T-helper 17 cell (primary cell): ENCODE measurements at regions not wholly inside any gene's neighbourhood (a gene's known extent, or its start where the extent isn't known, plus 50 kb on each side); places are given as distances from the start of the nearest gene placed in this dataset.

Experiments
- ATAC-seq: fragments of 150-1000 bp; cut with Tn5 transposase; 2 replicates; pipeline ENCODE4 v1.10.0; 2021; ENCODE audit warnings: mild to moderate bottlenecking, moderate library complexity
- DNase-seq, 3 donors: peaks; one replicate each; pipeline versions ENCODE4 v3.0.0 to v3.0.0-alpha.2; 2020 to 2021
- H3K9me3 ChIP-seq: one replicate; pipeline ENCODE4 v1.7.0; 2013; ENCODE audit warnings: low read length, mild to moderate bottlenecking; ENCODE audit not compliant: control insufficient read depth, poor library complexity, severe bottlenecking
- H3K27ac Mint-ChIP-seq: one replicate; pipeline ENCODE4 v1.8.0; 2022; ENCODE audit warnings: mild to moderate bottlenecking, moderate library complexity, mixed read lengths
- H3K27me3 Mint-ChIP-seq: one replicate; pipeline ENCODE4 v1.8.0; 2022; ENCODE audit warnings: mixed read lengths
- H3K36me3 Mint-ChIP-seq: one replicate; pipeline ENCODE4 v1.8.0; 2022; ENCODE audit warnings: low read depth, mixed read lengths
- H3K4me1 Mint-ChIP-seq: one replicate; pipeline ENCODE4 v1.8.0; 2022; ENCODE audit warnings: mild to moderate bottlenecking, mixed read lengths
- H3K4me3 Mint-ChIP-seq: one replicate; pipeline ENCODE4 v1.8.0; 2022; ENCODE audit warnings: mild to moderate bottlenecking, moderate library complexity, mixed read lengths

DNA sequence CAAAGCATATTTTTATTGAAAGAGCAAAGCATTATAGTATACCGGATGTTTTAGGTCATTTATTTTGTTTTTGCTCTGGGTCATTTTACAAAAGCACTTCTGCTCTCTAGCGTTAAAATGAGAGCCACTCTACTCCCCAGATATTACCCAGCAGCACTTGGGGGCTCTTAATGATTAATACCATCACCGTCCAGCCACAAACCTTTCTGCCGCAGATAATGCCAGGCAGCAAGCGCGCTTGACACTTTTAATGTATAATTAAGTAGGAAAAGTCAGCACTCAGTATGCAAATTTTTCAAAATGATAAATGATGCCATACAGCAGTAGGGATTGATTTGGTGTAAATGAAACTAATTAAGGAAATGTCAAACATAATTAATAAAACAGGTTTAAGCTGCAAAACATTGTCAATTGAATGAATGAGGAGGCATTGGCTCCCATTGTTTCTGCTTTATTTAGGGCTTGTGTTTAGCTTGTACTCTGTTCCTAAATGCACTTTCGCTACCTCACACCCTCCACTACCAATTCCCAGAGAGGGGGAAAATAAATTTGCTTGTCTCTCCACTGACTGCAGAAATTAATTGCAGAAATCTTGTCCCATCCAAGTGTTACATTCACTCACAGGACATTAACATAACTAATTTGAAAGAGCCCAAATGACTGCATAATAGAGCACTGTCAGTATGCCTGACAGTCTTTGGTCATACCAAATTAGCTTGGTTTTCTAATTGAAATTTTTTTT, 358.8 kb upstream of the ARRDC3 start:
- no peak for DNase-seq
- Mint-ChIP-seq H3K27ac (no peak overlapping the region), H3K27me3 (no peaks in the 10 kb centered on the region), H3K4me1 (no peaks in the 10 kb centered on the region), H3K36me3 (no peaks in the 10 kb centered on the region), H3K4me3 (no peak overlapping the region)
- H3K9me3 ChIP-seq = no peaks in the 10 kb centered on the region
- no peak for ATAC-seq

- H3K4me1 Mint-ChIP-seq = no peaks in the 10 kb centered on the region
- ATAC-seq (no peak), DNase-seq (no peak)
- H3K27ac Mint-ChIP-seq = no peak overlapping the region
- H3K9me3 ChIP-seq = no peaks in the 10 kb centered on the region
- no peaks in the 10 kb centered on the region for H3K36me3 Mint-ChIP-seq
- no peaks in the 10 kb centered on the region for H3K27me3 Mint-ChIP-seq
- no peak overlapping the region for H3K4me3 Mint-ChIP-seq
These were observed 346.9 kb upstream of the ARRDC3 start for GRCh38 chr5:91730026-91730425.

DNA sequence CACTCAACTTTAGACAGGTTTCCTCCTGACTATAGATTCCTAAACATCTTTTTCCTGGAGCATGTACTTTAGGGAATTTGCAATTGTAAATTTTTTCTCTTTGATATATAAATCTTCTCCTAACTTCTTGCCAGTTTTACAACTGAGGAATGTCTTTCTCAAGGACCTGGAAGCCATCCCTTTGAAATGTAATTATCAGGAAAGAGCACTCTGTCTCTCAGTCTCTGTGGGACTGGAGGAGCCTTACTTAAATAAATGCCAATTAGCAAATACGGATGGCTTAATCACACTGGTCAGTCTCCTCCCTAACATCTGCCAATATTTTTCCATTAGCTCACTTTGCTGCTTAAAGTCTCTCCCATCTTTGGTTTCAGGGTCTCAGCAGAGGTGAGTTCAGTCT, 344.3 kb upstream of the ARRDC3 start:
- no peaks in the 10 kb centered on the region for H3K9me3 ChIP-seq
- Mint-ChIP-seq H3K27ac (no peak overlapping the region), H3K4me1 (no peaks in the 10 kb centered on the region), H3K4me3 (no peak overlapping the region), H3K27me3 (no peaks in the 10 kb centered on the region), H3K36me3 (no peaks in the 10 kb centered on the region)
- DNase-seq = no peak
- no peak for ATAC-seq

DNA sequence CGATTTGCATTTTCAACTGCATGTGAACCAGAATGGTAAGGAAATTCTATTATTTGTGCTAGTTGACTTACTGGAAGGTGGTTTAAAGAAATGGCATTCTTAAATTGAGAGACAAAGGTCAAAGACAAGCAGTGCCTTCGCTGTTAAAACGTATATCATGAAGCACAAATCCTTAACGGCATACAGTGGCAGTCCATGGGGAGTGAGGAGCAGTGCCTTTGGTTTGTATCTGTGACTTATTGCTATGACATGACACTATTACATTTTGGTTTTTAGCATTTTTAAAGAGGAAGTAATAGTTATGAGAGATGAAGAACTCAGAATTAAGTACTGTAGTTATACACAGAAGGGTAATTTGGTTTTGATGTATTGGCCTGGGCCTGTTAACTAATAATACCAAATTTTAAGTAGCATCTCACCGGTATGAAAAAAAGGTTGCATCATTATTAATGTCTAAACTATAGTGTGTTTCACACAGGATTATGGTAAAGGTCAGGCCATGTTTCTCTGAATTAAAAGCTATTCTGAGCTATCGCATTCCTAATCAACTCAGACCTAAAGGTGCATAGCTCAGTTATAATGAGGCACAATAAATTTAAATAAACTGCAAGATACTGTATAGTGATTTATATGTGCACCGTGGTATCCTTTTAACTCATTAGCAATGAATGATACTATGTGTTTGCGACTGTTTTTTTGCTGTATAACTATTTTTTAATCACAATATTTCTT, 339.8 kb upstream of the ARRDC3 start:
- no peaks in the 10 kb centered on the region for H3K27me3 Mint-ChIP-seq
- DNase-seq (no peak), ATAC-seq (no peak)
- H3K4me3 Mint-ChIP-seq = no peak overlapping the region
- H3K36me3 Mint-ChIP-seq = no peaks in the 10 kb centered on the region
- no peaks in the 10 kb centered on the region for H3K4me1 Mint-ChIP-seq
- no peaks in the 10 kb centered on the region for H3K9me3 ChIP-seq
- H3K27ac Mint-ChIP-seq = no peak overlapping the region

GRCh38 chr5:91712718-91713117, 329.6 kb upstream of the ARRDC3 start:
- ATAC-seq = no peak
- Mint-ChIP-seq H3K36me3 (no peaks in the 10 kb centered on the region), H3K4me3 (no peak overlapping the region), H3K27me3 (no peaks in the 10 kb centered on the region), H3K27ac (no peak overlapping the region), H3K4me1 (no peaks in the 10 kb centered on the region)
- DNase-seq = no peak
- H3K9me3 ChIP-seq = no peaks in the 10 kb centered on the region

DNA sequence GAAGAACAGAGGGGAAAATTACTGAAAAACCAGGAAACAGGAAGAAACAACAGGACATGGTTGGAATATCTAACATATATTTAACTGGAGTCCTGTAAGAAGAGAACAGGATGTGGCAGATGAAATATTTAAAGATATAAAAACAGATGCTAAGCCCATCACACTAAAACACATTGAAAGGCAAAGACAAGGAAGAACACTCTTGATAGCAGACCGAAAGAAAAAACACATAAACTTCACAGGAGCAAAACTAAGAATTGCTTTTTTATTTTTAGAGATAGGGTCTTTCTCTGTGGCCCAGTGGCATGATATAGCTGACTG, 324.4 kb upstream of the ARRDC3 start:
- H3K4me3 Mint-ChIP-seq = no peak overlapping the region
- ATAC-seq (no peak), DNase-seq (no peak)
- no peak overlapping the region for H3K27ac Mint-ChIP-seq
- no peaks in the 10 kb centered on the region for H3K4me1 Mint-ChIP-seq
- H3K27me3 Mint-ChIP-seq = no peaks in the 10 kb centered on the region
- no peaks in the 10 kb centered on the region for H3K9me3 ChIP-seq
- H3K36me3 Mint-ChIP-seq = no peaks in the 10 kb centered on the region

DNA sequence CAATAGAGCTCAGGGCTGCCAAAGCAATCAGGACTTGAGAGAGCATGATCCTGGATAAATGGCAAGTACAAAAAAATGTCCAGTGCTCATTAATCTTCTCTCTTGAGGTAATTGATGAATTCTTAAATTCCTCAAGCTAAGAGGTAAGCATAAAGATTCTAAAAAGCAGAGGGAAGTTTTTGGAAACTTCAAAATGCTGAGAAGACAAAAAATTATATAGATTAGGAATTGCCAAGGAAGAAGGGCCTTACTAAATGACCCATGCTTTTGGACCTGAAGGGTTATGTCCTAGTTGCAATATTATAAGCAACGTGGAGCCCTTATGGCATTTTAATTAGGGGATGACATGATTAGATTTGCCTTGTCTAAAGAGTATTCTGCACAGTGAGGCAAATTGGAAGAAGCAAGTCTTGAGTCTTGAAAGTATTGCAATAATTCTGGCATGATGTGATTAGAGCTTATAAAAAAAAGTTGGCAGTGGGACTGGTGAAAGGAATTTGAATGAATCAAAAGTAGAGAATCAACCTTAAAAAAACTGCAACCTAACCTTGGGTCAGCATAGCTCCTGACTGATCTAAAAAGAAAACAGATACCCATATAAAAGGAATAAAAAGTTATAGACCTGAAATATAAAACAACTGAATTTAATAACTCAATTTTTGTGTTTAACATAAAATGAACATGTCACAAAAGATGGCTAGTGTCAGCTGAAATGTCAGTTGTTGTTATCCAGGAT, 323.8 kb upstream of the ARRDC3 start:
- Mint-ChIP-seq H3K27me3 (no peaks in the 10 kb centered on the region), H3K36me3 (no peaks in the 10 kb centered on the region), H3K4me1 (no peaks in the 10 kb centered on the region), H3K27ac (no peak overlapping the region), H3K4me3 (no peak overlapping the region)
- DNase-seq (no peak), ATAC-seq (no peak)
- H3K9me3 ChIP-seq = no peaks in the 10 kb centered on the region

GRCh38 chr5:91703128-91703527, 320.0 kb upstream of the ARRDC3 start:
- no peak for ATAC-seq
- Mint-ChIP-seq H3K4me1 (no peaks in the 10 kb centered on the region), H3K27me3 (no peaks in the 10 kb centered on the region), H3K4me3 (no peak overlapping the region), H3K27ac (no peak overlapping the region), H3K36me3 (no peaks in the 10 kb centered on the region)
- no peak for DNase-seq
- no peaks in the 10 kb centered on the region for H3K9me3 ChIP-seq

DNA sequence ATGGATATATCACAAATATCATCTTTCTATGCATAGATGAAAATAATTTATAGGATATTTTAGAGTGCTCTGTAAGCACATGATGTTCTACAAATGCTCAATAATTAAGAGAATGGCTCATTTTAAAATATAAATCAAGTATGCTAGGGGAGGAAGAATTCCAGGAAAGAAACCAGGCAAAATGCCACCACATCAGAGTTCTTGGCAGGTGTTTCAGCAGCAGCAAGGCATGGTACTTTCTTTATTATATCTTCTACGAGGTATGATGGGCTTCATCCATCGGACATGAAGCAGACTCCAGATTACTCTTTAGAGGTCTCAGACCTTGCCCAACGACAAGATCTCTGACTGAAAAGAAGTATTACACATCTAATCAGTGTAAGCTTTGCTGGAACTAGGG, 316.3 kb upstream of the ARRDC3 start:
- H3K4me1 Mint-ChIP-seq = no peaks in the 10 kb centered on the region
- no peaks in the 10 kb centered on the region for H3K9me3 ChIP-seq
- H3K4me3 Mint-ChIP-seq = no peak overlapping the region
- DNase-seq = no peak
- ATAC-seq = no peak
- no peaks in the 10 kb centered on the region for H3K36me3 Mint-ChIP-seq
- no peaks in the 10 kb centered on the region for H3K27me3 Mint-ChIP-seq
- H3K27ac Mint-ChIP-seq = no peak overlapping the region

DNA sequence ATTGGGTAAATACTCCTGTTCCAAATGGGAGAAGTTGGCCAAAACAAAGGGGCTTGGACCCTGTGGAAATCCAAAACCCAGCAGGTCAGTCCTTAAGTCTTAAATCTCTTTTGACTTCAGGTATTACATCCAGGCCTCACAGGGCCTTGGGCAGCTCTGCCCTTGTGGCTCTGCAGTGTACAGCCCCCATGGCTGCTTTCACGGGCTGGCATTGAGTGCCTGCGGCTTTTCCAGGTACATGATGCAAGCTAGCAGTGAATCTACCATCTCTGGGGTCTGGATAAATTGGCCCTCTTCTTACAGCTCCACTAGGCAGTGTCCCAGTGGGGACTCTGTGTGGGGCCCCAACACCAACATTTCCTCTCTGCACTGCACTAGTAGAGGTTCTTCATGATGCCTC, 308.5 kb upstream of the ARRDC3 start:
- Mint-ChIP-seq H3K4me1 (no peaks in the 10 kb centered on the region), H3K36me3 (no peaks in the 10 kb centered on the region), H3K4me3 (no peak overlapping the region), H3K27ac (no peak overlapping the region), H3K27me3 (no peaks in the 10 kb centered on the region)
- H3K9me3 ChIP-seq = no peaks in the 10 kb centered on the region
- DNase-seq (no peak), ATAC-seq (no peak)

GRCh38 chr5:91690921-91691320, 307.8 kb upstream of the ARRDC3 start:
- Mint-ChIP-seq H3K36me3 (no peaks in the 10 kb centered on the region), H3K27ac (no peak overlapping the region), H3K4me3 (no peak overlapping the region), H3K27me3 (no peaks in the 10 kb centered on the region), H3K4me1 (no peaks in the 10 kb centered on the region)
- DNase-seq = no peak
- no peak for ATAC-seq
- no peaks in the 10 kb centered on the region for H3K9me3 ChIP-seq

DNA sequence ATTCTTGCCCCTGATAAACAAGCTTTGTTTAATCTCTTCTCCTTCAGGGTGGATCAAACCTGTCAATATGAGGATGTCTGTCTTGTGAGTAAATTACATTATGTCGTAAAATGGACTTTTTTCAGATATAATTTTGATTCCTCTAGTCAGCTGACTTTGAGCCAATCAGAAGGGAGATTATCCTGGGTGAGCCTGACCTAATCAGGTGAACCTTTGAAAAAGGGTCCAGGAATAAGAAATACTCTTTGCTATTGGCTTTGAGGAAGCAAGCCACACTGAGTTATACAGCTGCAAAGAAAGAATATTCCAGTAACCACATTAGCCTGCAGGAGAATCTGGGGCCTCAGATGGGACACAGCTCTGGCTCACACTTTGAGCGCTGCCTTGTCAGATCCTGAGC, 304.3 kb upstream of the ARRDC3 start:
- DNase-seq = no peak
- no peaks in the 10 kb centered on the region for H3K27me3 Mint-ChIP-seq
- no peaks in the 10 kb centered on the region for H3K9me3 ChIP-seq
- no peak overlapping the region for H3K4me3 Mint-ChIP-seq
- no peaks in the 10 kb centered on the region for H3K36me3 Mint-ChIP-seq
- H3K27ac Mint-ChIP-seq = no peak overlapping the region
- H3K4me1 Mint-ChIP-seq = no peaks in the 10 kb centered on the region
- ATAC-seq = no peak

DNA sequence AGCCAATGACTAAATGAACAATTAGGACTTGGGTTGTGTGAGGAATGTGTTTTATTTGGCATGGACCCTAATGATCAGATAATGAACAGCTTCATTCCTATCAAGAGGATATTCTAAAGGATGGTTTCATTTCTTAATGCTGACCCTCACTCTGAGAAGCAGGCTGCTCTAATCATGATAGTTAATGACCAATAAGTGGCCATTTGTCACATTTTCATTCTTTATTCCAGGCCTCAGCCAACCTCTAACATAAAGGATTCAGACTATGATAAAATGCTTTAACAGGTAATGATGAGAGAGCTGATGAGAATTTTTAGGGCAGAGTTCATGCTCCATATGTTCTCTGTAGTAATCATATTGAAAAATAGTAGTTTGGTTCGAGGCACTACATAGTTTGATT, 301.5 kb upstream of the ARRDC3 start:
- H3K4me1 Mint-ChIP-seq = no peaks in the 10 kb centered on the region
- H3K27ac Mint-ChIP-seq = no peak overlapping the region
- no peak overlapping the region for H3K4me3 Mint-ChIP-seq
- no peaks in the 10 kb centered on the region for H3K27me3 Mint-ChIP-seq
- ATAC-seq (no peak), DNase-seq (no peak)
- no peaks in the 10 kb centered on the region for H3K36me3 Mint-ChIP-seq
- H3K9me3 ChIP-seq = no peaks in the 10 kb centered on the region

- no peak for DNase-seq
- no peaks in the 10 kb centered on the region for H3K27me3 Mint-ChIP-seq
- ATAC-seq = no peak
- H3K9me3 ChIP-seq = no peaks in the 10 kb centered on the region
- H3K4me1 Mint-ChIP-seq = peaks cover 2% of the 10 kb centered on the region
- H3K27ac Mint-ChIP-seq = no peak overlapping the region
- H3K4me3 Mint-ChIP-seq = no peak overlapping the region
- no peaks in the 10 kb centered on the region for H3K36me3 Mint-ChIP-seq
These were observed 287.4 kb upstream of the ARRDC3 start for GRCh38 chr5:91670563-91670962.
